ENCODE measurements at regions not wholly inside any gene's neighbourhood (a gene's known extent, or its start where the extent isn't known, plus 50 kb on each side); places are given as distances from the start of the nearest gene placed in this dataset.
"Not testable (repeated sequence)": the region's sequence is repeated elsewhere in the genome, so short reads cannot be mapped to it uniquely, and the experiment has no call there.

DNA sequence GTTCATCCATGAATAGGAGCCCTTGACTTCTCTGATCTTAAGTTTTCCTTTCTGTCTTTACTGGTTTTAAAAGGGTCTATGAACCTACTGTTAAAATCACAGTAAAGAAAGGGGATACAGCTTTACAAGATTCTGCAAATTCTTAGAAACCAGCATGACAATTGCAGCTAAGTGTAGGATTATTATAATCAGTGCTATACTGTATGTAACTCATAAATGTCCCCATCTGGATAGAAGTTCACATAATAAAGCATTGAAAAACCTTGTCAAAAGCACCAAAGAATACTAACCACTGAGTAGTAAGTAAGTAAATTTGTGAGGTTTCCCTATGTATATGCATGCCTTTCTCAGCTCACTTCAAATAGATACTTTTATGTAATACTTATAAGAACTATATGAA is 724.6 kb downstream of the CENPC start:
- DNase-seq = no peak

GRCh38 chr4:66814277-66814676 is 731.0 kb downstream of the CENPC start:
- DNase-seq = no peak

- DNase-seq = no peak
These were observed 739.7 kb downstream of the CENPC start for GRCh38 chr4:66805582-66805981.

DNA sequence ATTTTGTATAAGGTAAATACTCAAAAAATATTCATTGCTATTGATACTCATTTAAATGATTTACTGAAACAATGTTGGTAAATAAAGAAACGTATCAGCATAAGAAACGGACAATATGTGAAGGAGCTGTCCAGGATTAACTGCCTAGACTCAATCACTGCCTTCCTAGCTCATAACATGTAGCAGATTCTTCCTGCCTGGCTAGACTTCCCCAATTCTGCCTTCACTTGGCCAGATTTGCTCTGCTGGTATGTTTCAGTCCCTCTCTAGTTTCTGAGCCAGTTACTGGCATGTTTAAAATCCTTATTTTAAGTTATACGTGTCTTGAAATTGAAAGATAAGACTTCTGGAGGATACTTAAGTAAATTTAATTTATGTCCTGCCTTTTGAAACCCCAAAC is 740.3 kb downstream of the CENPC start:
- DNase-seq = no peak

GRCh38 chr4:66797608-66798007 is 747.7 kb downstream of the CENPC start:
- no peak for DNase-seq

DNA sequence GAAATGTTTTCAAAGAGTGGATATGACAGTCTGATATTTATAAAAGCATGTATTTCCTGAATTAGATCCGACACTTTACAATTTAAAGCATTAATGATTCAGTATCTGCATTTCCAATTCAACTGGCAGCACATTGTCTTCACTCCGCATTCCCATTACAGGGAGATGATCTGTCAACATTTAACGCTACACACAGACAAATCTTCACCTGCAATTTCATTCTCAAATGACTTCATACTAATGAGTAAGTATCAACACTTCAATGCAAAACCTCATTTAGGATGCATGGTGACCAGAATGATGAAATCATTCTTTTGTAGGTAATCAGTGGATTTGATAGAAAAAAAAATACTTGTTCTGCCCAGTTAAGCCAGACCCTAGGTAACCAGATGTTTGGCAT is 749.6 kb downstream of the CENPC start:
- no peak for DNase-seq

DNA sequence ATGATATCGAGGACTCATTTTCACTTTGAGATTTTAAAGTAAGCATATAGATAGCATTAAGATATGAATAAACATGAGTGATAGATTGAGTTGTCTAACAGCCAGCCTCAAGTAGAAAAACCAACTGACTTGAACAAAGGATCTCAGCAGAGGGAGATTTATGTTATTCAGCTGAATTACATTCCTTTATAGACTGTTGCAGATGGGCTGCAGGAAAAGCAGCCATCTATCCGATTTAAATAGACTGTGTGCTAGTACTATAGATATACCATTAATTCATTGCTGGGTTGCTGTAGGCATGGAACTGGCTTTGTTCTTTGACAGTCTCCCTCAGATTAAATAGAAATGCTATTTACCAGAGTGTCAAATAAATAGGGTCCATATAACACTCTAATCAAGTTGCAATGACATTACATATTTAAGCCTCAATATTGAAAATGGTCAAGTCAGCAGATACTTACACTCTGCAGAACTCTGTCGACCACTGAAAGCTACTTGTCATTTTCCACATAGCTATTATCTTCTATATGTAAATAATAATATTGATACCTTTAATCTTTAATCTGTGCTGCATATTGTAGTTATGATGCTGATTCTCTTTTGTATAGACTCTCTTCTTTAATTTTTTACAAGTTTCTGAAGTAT is 750.8 kb downstream of the CENPC start:
- no peak for DNase-seq

DNA sequence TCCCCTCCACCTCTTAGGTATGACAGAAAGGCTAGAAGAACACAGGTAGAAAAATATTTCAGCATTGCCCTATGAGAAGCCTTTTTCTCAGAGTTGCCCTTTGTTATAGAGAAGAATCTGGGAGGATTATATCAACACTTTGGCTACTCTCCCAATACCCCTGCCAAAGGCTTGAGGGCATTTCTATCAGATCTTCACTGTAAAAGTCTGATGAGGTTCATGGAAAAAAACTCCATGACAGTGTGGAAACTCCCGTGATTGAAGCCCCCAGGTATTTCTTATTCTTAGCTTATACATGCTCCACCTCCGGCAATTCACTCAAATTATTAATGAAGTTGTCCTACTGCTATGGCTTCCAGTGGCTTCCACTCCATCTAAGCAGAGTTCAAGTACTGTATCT is 753.6 kb downstream of the CENPC start:
- no peak for DNase-seq

DNA sequence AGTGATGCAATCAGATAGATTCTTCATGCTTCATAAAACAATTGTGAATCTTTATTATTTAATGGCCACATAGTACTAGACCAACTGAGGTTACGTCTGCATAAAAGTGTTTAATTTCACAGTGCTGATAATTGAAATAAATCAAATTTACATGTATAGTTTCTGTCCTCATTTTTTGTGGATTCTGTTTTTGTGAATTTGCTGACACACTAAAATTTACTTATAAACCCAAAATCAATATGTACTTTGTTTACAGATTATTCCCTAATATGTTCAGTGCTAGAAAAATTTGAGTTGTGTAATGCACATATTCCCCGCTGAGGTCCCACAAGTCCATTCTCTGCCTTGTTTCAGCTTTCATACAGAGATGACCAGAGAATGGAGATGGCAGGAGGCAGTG is 759.8 kb downstream of the CENPC start:
- no peak for DNase-seq

DNA sequence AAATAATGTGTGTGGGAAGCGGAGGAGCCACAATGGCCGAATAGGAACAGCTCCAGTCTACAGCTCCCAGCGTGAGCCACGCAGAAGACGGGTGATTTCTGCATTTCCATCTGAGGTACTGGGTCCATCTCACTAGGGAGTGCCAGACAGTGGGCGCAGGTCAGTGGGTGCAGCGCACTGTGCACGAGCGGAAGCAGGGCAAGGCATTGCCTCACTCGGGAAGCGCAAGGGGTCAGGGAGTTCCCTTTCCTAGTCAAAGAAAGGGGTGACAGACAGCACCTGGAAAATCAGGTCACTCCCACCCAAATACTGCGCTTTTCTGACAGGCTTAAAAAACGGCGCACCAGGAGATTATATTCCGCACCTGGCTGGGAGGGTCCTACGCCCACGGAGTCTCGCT is 762.6 kb downstream of the CENPC start:
- not testable (repeated sequence) for DNase-seq

DNA sequence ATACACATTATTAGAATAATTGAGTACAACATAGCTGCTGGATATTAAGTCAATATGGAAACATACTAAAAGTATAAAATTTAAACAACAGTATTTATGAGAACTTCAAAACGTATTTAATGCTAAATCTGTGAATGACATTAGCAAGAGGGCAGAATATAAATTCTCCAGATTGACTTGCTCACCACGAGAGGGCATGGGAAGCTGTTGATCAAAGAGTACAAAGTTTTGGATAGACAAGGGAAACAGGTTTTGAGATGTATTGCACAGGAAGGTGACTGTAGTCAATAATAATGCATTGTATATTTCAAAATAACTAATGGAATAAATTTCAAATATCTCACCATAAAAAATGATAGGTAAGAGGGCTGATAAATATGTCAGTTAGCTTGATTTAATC is 768.2 kb downstream of the CENPC start:
- no peak for DNase-seq

DNA sequence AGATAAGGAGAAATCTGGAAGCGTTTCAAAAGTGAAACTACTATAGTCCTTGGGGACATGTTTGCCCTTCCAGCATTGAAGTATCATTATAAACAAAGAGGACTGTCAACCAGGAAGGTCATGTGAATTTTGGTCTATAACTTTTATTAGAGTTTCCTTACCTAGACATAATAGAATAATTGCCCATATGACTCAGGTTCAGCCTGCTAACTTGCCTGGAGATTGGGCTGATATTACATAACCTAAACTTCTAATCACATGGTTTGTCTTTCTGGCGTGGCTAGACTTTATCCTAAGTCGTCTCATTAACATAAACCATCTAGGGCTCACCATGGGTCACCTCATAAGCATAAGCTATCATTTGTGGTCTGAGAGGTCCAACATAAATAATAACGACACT is 775.9 kb downstream of the CENPC start:
- no peak for DNase-seq

- DNase-seq = no peak
These were observed 777.9 kb downstream of the CENPC start for GRCh38 chr4:66767442-66767841.

GRCh38 chr4:66766557-66766956 is 778.7 kb downstream of the CENPC start:
- no peak for DNase-seq

GRCh38 chr4:66750273-66750672 is 795.0 kb downstream of the CENPC start:
- no peak for DNase-seq

- DNase-seq = not testable (repeated sequence)
These were observed 798.4 kb downstream of the CENPC start for GRCh38 chr4:66746918-66747317.

DNA sequence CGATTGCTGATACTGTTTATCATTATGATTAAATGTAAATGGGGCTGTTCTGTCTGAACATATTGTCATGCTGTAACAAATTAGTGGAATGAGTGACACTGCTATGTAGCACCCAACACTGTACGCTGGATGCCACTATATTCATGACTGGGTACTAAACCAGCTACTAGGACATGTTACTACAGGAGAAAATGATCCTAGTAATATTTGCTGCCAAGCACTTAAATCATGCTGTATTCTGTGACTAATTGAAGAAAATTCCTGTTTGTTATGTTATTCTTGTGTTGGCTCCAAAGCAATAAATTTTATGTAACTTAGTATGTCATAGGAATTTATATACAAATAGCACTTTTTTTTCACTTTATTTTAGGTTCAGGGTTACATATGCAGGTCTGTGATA is 804.2 kb downstream of the CENPC start:
- no peak for DNase-seq

DNA sequence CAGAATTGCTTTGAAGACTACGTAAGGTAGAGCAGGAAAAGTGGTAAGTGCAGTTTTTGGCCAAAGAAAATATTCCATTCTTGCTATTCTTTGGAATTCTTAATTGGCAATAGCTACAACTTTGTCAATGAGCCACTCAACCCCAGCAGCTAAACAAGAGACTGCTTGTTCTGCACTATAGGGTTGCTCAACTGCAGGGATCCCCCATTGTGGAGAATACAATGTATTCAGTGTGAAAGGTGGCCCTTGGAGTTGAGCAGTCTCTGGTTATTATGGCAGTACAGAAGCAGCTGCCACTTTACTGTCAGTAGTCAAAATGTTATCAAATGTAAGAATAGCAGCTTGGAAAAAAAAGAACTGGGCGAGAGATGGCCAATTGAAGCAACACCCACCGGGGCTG is 808.7 kb downstream of the CENPC start:
- DNase-seq = no peak

DNA sequence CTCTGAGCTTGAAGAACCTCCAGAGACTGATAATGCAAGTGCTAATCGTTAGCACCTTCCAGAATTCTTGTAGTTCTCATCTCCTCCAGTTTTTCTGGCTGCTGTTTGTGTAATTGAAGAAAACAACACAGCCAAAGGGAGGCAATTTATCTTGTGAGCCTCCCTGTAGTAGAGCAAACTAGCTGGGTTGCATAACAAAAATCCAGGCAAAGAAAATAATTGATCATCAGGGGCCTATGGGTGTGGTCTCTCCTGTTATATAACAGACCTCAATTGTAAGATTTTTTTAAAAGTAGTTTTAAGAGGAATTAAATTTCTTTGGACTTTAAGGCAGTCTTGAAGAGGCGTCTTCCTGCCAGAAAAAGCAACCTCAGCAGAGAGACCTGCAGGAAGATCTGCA is 817.0 kb downstream of the CENPC start:
- no peak for DNase-seq

DNA sequence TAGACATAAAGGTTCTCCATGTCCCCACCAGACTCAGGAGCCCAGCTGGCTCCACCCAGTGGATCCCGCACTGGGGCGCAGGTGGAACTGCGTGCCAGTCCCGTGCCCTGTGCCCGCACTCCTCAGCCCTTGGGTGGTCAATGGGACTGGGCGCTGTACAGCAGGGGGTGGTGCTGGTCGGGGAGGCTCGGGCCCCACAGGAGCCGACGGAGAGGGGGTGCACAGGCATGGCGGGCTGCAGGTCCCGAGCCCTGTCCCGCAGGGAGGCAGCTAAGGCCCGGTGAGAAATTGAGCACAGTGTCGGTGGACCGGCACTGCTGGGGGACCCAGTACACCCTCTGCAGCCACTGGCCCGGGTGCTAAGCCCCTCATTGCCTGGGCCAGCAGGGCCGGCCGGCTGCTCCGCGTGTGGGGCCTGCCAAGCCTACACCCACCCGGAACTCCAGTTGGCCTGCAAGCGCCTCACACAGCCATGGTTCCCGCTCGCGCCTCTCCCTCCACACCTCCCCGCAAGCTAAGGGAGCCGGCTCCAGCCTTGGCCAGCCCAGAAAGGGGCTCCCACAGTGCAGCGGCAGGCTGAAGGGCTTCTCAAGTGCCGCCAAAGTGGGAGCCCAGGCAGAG is 832.9 kb downstream of the CENPC start:
- DNase-seq = not testable (repeated sequence)

DNA sequence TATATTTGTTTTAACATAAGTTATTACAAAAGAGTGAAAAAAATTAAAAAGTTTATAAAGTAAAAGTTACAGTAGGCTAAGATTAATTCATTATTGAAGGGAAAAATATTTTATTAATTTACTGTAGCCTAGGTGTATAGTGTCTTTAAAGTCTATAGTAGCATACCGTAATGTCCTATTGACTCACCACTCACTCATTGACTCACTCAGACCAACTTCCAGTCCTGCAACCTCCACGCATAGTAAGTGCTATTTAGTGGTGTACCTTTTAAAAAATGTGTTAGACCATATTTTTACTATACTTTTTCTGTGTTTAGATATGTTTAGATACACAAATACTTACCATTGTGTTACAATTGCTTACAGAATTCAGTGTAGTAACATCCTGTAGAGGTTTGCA is 841.1 kb downstream of the CENPC start:
- DNase-seq = no peak

GRCh38 chr4:66694739-66695138 is 850.6 kb downstream of the CENPC start:
- DNase-seq = no peak

DNA sequence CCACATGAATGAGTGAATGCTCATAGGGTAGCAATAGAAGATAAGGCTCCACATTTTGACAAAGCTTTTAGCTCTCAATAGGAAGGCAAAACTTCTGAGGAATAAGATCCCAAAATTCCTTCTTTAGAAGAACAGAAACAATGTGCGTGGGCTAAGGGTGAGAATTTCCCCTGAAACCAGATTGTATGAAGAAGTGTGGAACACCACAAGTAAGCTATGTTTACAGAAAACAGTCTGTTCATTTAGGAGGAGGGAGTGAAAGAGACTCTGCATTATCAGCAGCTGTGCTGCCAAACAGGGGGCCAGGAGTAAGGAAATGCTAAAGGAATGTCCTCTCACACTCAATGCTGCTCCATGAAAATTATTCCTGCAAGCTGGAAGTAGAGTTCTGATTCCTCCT is 851.6 kb downstream of the CENPC start:
- no peak for DNase-seq

DNA sequence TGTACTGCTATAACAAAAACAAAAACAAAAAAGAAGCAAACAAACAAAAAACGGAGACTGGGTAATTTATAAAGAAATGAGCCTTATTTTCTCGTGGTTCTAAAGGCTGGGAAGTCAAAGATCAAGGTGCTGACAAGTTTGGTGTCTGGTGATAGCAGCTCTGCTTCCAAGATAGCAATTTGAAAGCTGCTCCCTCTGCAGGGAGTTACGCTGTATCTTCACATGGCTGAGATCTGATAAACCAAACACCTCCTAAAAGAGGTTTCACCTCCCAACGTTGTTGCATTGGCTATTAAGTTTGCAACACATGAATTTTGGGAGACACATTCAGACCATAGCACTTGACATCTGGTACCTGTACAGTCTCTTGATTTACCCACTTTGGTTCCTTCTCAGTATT is 854.2 kb downstream of the CENPC start:
- no peak for DNase-seq

DNA sequence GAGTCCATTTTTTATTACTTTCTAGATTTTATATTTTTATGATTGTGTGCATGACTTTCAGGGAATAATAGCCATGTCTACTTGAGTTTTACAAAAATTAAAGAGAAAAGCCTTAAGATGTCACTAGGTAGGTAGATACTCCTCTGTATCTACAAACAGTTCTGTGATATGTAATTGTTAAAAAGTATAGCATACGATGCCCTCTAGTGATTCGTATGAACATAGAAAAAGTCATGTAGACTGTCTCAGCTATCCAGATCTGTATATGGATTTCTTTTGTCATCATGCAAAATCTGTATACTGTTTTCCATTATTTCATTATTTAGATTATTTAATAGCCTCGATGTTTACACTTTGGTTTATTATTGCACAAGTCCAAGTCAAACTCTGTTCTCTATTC is 856.6 kb downstream of the CENPC start:
- DNase-seq = no peak

Measured in skin of body (tissue), 1 donor.